ENCODE measurements at regions not wholly inside any gene's neighbourhood (a gene's known extent, or its start where the extent isn't known, plus 50 kb on each side); places are given as distances from the start of the nearest gene placed in this dataset.

- no peak for TF ChIP-seq CTCF (conservative IDR thresholded peaks at IDR 0.05)
- H3K36me3 ChIP-seq (ENCODE audit: control insufficient read depth, insufficient read depth, low read length): no peaks in the 10 kb centered on the region
- WGBS, 2 experiments (ENCODE audit: insufficient coverage in 1 of 2, insufficient read length in 1 of 2): 95 to 100% methylated on average over 2 to 3 of the region's 3 CpGs
- peaks cover 6% of the 10 kb centered on the region for H3K9me3 ChIP-seq (ENCODE audit: control insufficient read depth, low read length)
- DNase-seq: no peak
- no peak overlapping the region for H3K4me3 ChIP-seq (ENCODE audit: low read length)
- H3K27ac ChIP-seq (ENCODE audit: low read depth, low read length): no peak overlapping the region
- H3K27ac Mint-ChIP-seq: no peak overlapping the region
- peaks cover 7% of the 10 kb centered on the region for H3K4me1 ChIP-seq (ENCODE audit: control insufficient read depth, insufficient read depth, low read length)
- no peaks in the 10 kb centered on the region for H3K27me3 Mint-ChIP-seq (ENCODE audit: insufficient read depth)
- peaks cover 2% of the 10 kb centered on the region for H3K9me3 Mint-ChIP-seq
- H3K4me3 Mint-ChIP-seq: no peak overlapping the region
- H3K27me3 ChIP-seq (ENCODE audit: control insufficient read depth, insufficient read depth, low read length, poor library complexity, severe bottlenecking): no peaks in the 10 kb centered on the region
- H3K9ac ChIP-seq (ENCODE audit: extremely low read depth, low read length, poor library complexity, severe bottlenecking): no peak overlapping the region
- no peaks in the 10 kb centered on the region for H3K36me3 Mint-ChIP-seq (ENCODE audit: low read depth)
- peaks cover 22% of the 10 kb centered on the region for H3K4me1 Mint-ChIP-seq
These were observed 847.1 kb downstream of the REEP3 start for GRCh38 chr10:64368298-64368697.

GRCh38 chr10:64369885-64370773 lies 848.9 kb downstream of the REEP3 start:
- Mint-ChIP-seq H3K4me1 (peaks cover 22% of the 10 kb centered on the region), H3K9me3 (peaks cover 2% of the 10 kb centered on the region), H3K4me3 (no peak overlapping the region), H3K27me3 (ENCODE audit: insufficient read depth) (peaks cover 4% of the 10 kb centered on the region), H3K36me3 (ENCODE audit: low read depth) (no peaks in the 10 kb centered on the region), H3K27ac (no peak overlapping the region)
- TF ChIP-seq CTCF (conservative IDR thresholded peaks at IDR 0.05): no peak
- H3K27me3 ChIP-seq (ENCODE audit: control insufficient read depth, insufficient read depth, low read length, poor library complexity, severe bottlenecking): no peaks in the 10 kb centered on the region
- H3K4me3 ChIP-seq (ENCODE audit: low read length): no peak overlapping the region
- WGBS, 2 experiments (ENCODE audit: insufficient coverage in 1 of 2, insufficient read length in 1 of 2): 100% methylated on average over 1 of the region's 1 CpG; no CpG with 5 or more reads in 1 of the 2 experiments
- no peak overlapping the region for H3K27ac ChIP-seq (ENCODE audit: low read depth, low read length)
- H3K9ac ChIP-seq (ENCODE audit: extremely low read depth, low read length, poor library complexity, severe bottlenecking): no peak overlapping the region
- H3K4me1 ChIP-seq (ENCODE audit: control insufficient read depth, insufficient read depth, low read length): peaks cover 7% of the 10 kb centered on the region
- H3K9me3 ChIP-seq (ENCODE audit: control insufficient read depth, low read length): no peaks in the 10 kb centered on the region
- H3K36me3 ChIP-seq (ENCODE audit: control insufficient read depth, insufficient read depth, low read length): no peaks in the 10 kb centered on the region
- no peak for DNase-seq

- Histone ChIP-seq H3K27me3 (ENCODE audit: control insufficient read depth, insufficient read depth, low read length, poor library complexity, severe bottlenecking) (no peaks in the 10 kb centered on the region), H3K36me3 (ENCODE audit: control insufficient read depth, insufficient read depth, low read length) (no peaks in the 10 kb centered on the region), H3K4me3 (ENCODE audit: low read length) (no peak overlapping the region), H3K9ac (ENCODE audit: extremely low read depth, low read length, poor library complexity, severe bottlenecking) (no peak overlapping the region), H3K27ac (ENCODE audit: low read depth, low read length) (no peak overlapping the region), H3K4me1 (ENCODE audit: control insufficient read depth, insufficient read depth, low read length) (peaks cover 3% of the 10 kb centered on the region), H3K9me3 (ENCODE audit: control insufficient read depth, low read length) (no peaks in the 10 kb centered on the region)
- no peak for DNase-seq
- Mint-ChIP-seq H3K27me3 (ENCODE audit: insufficient read depth) (peaks cover 4% of the 10 kb centered on the region), H3K36me3 (ENCODE audit: low read depth) (no peaks in the 10 kb centered on the region), H3K4me1 (peaks cover 19% of the 10 kb centered on the region), H3K9me3 (no peaks in the 10 kb centered on the region), H3K4me3 (no peak overlapping the region), H3K27ac (no peak overlapping the region)
- no peak for TF ChIP-seq CTCF (conservative IDR thresholded peaks at IDR 0.05)
These were observed 853.1 kb downstream of the REEP3 start for GRCh38 chr10:64374346-64374745.
